HG03103 (cell line): ENCODE measurements at regions not wholly inside any gene's neighbourhood (a gene's known extent, or its start where the extent isn't known, plus 50 kb on each side); places are given as distances from the start of the nearest gene placed in this dataset.

ENCODE experiments used
- ATAC-seq: cut with Tn5 transposase; IDR thresholded peaks from one replicate; pipeline ENCODE4 v1.9.1; 2021; ENCODE audit warnings: low read depth; ENCODE audit not compliant: unreplicated experiment

GRCh38 chr2:176592216-176592615 is 323.0 kb downstream of the MTX2 start:
- ATAC-seq, result no peak

GRCh38 chr2:176595986-176596385 is 326.7 kb downstream of the MTX2 start:
- ATAC-seq, result no peak

DNA sequence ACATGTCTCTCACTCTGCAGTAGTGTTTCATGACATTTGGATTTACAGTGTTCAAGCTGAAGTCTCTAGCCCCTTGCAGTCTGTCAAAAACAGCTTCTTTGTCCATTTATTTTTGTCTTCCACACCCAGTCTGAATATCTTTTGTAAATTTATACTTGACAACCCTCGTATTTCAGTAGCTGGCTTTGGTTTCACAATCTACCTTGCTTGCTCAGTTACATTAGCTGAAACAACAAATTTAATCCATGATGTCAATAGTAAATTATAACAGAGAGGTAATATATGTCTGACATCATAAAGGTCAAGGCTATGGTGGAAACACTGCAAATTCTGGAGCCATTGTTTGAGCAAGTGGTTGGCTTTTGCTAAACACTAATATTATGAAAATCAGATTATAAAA is 328.7 kb downstream of the MTX2 start:
- ATAC-seq, result no peak

- ATAC-seq, result no peak
These were observed 329.1 kb downstream of the MTX2 start for GRCh38 chr2:176598351-176598750.

GRCh38 chr2:176599796-176600485 is 330.7 kb downstream of the MTX2 start:
- ATAC-seq, result no peak

- ATAC-seq, result no peak
These were observed 331.8 kb downstream of the MTX2 start for GRCh38 chr2:176601066-176601465.

- ATAC-seq, result no peak
These were observed 342.8 kb downstream of the MTX2 start for GRCh38 chr2:176612036-176612435.

- ATAC-seq, result no peak
These were observed 343.5 kb downstream of the MTX2 start for GRCh38 chr2:176612736-176613135.

DNA sequence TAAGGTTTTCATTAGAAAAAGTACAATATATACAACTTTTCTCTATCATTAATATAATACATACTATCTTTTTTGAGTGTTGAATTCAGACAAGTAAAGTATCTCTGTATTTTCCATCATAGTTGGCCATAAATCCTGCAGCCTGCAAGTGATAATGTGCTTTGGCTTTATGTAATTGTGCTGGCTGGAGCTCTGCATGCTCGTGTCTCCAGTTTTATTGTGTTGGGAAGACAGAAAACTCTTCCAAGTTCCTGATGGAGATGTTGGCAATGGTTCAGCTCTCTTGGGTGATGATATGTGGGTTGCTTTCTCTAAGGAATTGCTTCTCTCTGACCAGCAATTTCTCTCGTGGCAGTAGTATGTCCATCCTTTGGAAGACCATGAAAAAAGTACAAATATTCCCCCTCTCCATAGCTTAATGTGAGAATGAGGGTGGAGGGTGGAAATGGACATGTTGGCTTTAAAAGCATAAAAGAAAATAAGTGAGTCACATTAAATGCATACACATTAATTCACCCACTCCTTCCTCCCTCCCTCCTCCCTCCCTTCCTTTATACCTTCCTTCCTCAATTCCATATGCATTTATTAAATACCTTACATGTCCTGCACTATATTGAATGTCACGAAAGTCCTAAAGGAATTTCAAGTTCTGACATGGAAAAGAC is 344.2 kb downstream of the MTX2 start:
- no peak for ATAC-seq

DNA sequence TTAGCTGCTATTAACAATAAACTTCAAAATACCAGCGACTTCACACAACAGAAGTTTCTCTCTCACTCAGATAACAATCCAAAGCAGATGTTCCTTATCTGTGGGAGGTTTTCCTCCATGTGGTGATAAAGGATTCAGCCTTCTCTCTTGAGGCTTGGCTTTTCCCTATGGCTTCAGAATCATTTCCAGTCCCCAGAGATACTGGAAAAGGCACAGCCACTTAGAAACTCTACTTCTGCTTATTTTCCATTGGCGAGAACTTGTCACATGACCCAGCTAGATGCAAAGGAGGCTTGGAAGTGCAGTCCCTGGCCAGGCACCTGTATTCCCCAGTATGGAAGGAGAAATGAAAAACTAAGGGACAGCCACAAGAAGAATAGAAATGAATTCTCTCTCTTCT is 344.8 kb downstream of the MTX2 start:
- no peak for ATAC-seq

DNA sequence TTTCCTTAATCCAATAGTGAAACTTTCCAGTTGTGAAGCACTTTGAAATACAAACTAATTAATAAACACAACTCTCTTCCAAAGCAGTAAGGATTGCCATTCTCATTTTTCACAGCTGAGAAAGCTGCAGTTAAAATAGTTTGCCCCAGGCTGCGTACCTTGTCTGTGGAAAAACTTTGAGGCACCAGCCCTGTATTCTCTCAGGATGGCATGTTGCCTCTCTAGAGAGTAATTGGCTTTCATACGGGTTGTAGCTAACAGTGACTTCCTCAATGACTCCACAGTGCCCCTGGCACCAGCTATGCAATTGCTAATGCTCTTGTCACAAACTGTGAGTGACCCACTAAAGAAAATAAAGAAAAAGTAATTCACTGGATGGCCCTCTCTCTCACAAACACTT is 345.7 kb downstream of the MTX2 start:
- no peak for ATAC-seq

DNA sequence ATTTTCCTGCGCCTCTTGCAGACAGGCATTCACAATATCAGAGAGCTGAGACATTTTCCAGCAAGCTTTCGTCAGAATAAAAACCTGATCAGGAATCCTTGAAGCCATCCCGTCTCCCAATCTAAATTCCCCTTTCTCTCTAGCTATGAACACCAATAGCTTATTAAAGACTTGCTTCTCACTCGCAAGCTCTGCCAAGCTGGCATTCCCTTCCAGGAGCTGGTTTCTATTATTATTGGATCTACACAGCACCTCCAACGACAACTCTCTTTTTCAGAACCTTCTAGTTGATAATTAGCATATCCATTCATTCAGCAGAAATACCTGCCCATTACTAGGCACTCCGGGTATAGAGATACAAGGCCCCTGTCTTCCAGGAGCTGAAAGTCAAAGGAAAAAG is 350.3 kb downstream of the MTX2 start:
- ATAC-seq, result no peak

DNA sequence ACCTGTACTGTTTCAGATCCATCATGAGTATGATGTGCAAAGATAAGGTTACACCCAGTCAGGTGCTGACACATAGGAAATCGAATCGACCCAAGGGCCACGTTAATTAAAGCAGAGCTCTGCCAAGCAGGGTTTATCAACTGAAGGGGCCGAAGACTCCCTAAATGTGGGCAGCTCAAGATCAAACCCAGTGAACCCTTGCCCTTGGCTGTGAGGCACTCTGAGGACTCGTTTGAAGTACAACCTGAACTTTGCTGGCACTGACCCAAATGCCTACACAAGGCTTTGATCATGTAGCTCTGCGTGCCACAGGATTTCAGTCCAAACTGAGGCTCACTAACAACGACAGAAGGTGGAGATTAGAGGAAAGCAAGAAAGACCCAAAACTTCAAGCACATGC is 352.1 kb downstream of the MTX2 start:
- ATAC-seq, result no peak

DNA sequence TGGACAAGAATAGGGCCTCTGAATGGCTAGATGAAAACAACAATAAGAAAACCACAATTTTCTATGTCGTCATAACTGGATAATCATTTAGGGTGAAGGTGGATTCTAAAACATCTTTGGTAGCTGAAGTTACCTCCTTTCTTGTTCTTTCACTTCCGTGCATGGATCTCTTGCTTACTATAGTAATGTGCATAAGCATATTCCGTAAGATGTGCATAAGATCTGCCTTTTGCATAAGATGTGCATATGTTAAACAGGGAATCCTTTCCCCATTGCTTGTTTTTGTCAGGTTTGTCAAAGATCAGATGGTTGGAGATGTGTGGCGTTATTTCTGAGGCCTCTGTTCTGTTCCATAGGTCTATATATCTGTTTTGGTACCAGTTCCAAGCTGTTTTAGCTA is 353.6 kb downstream of the MTX2 start:
- no peak for ATAC-seq

GRCh38 chr2:176626796-176627195 is 357.6 kb downstream of the MTX2 start:
- no peak for ATAC-seq

DNA sequence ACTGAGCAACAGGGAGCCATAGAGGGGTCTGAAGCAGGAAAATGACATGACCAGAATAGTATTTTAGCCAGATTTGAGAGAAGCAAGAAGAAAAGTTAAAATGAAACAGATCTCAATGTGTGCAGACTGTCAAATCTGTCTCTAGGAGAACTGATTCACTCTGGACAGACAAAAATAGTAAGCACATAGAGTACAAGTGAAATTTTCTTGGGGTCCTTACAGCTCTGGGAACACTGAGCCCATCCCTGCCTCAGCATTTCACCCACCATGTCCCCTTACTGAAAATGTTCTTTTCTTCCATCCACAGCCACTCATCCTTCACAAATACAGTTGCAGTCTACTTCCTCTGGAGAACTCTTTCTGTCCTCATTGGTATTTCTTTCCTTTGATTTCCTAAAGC is 359.2 kb downstream of the MTX2 start:
- ATAC-seq, result no peak

DNA sequence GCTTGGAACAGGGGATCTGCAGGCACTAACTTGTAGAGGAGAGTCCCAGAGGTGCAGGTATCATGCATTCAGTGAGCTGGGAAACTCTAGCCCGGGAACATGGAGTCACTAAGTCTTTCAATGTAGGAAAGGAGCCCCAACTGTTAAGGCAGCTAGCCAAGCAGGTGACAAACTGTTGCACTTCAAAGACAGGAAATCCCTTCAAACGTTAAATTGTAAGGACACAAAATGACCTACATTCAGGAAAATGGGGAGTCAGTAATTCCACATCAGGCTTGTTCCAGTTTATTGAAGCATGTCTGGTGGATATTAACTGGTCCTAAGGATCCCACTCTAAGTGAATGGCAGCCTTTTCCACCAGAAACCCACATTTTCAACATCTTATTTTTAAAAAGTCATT is 364.5 kb downstream of the MTX2 start:
- ATAC-seq, result no peak

DNA sequence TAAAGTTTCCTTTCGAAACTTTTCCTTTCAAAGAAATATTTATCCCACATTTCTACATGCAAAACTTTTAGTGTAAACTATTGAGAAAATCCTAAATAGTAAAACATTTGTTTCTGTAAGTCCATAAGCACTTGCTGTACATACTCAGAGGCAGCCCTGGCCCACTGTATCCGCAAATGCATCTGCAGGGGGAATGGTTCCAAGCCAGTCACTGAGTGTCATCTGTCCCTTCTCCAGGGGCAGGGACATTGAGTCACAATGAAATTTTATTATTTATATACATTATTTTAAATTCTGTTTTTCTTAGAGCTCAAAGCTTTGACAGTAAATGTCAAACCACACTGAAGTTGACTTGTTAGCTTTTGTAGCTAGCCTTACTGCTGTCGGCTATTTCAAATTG is 367.2 kb downstream of the MTX2 start:
- no peak for ATAC-seq

DNA sequence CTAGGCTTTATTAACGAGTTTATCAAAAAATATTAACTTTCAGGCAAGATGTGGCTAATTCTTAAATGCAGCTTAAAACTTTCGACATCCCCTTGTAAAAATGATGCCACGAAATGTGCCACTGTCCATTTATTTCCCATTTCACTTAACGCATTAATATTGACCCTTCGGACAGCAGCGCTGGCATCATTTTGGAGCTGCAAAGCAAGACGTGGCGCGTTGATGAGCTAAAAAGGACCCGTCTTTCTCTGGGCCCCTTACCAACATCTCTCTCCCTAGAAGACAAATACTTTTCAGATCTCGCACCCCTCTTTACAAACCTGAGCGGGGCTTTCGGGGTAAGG is 367.9 kb downstream of the MTX2 start:
- no peak for ATAC-seq

DNA sequence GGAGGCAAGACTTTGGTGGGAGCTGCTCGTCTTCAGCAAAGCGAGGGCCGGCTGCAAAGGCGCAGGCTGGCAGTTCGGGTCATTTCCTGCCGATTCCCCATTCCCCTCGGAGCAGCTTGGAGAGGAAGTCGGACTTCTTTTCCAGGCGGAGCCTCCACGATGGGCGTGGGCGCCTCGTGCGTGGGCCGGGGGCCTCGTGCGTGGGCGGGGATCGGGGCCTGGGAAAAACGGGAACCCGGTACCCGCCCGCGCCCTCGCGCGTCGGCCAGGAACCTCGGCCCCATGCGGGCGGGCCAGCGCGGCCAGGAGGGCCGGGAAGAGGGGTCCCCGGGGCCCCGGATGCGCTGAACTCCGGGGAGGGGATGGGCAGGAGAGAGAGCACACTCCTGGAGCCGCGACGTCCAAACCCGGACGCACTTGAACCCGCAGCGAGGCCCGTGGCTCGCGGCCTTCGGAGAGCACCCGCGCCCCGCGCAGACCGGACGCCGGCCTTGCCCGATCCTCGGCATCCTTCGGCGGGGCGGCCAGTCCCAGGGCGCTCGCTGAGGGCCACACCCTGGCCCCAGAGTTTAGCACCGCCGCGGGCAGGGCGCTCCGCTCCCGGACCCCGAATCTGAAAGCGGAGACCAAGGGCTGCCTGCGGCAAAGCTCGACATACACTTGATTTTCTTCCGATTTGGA is 368.4 kb downstream of the MTX2 start:
- ATAC-seq, result peak; percentile 13

- ATAC-seq, result peak; percentile 72
These were observed 369.1 kb downstream of the MTX2 start for GRCh38 chr2:176638167-176639015.
